ENCODE measurements at regions not wholly inside any gene's neighbourhood (a gene's known extent, or its start where the extent isn't known, plus 50 kb on each side); places are given as distances from the start of the nearest gene placed in this dataset.
A peak's percentile ranks its signal among the peaks of the same experiment; 100 is the strongest.

GRCh38 chr10:30782157-30782536, 152.6 kb upstream of the LYZL2 start:
- no peak for TF ChIP-seq CTCF (IDR thresholded peaks at IDR 0.05; ENCODE audit: insufficient read depth, low read depth, low read length)
- TF ChIP-seq EZH2 (IDR thresholded peaks at IDR 0.05; ENCODE audit: insufficient read depth, low read length): no peak
- Histone ChIP-seq H3K4me3 (ENCODE audit: insufficient read depth, low read depth, low read length) (no peak overlapping the region), H3K9me3 (ENCODE audit: insufficient read depth, low read depth, low read length) (no peaks in the 10 kb centered on the region), H3K36me3 (ENCODE audit: insufficient read depth, low read length) (no peaks in the 10 kb centered on the region), H3K4me1 (ENCODE audit: insufficient read depth, low read length) (peaks cover 33% of the 10 kb centered on the region), H3K27ac (ENCODE audit: low read depth, low read length) (no peak overlapping the region), H2AFZ (ENCODE audit: low read depth, low read length) (no peak overlapping the region), H3K79me2 (ENCODE audit: insufficient read depth, low read length) (no peaks in the 10 kb centered on the region), H4K20me1 (ENCODE audit: insufficient read depth, low read length) (no peaks in the 10 kb centered on the region), H3K27me3 (ENCODE audit: insufficient read depth, low read length) (no peaks in the 10 kb centered on the region), H3K4me2 (ENCODE audit: low read length) (peak overlapping the region; percentile 47), H3K9ac (ENCODE audit: low read length) (no peak overlapping the region)
- Mint-ChIP-seq H3K4me3 (ENCODE audit: unreplicated experiment) (no peak overlapping the region), H3K27me3 (ENCODE audit: low read depth, unreplicated experiment) (peaks cover 14% of the 10 kb centered on the region), H3K4me1 (ENCODE audit: low read depth, unreplicated experiment) (peaks cover 18% of the 10 kb centered on the region), H3K36me3 (ENCODE audit: low read depth, unreplicated experiment) (no peaks in the 10 kb centered on the region), H3K9me3 (ENCODE audit: unreplicated experiment) (peaks cover 1% of the 10 kb centered on the region), H3K27ac (ENCODE audit: unreplicated experiment) (peak overlapping the region; percentile 86)
- DNase-seq (ENCODE audit: low read depth) (no peak), FAIRE-seq (no peak)

GRCh38 chr10:30781670-30782121, 152.1 kb upstream of the LYZL2 start:
- no peak overlapping the region for H2AFZ ChIP-seq (ENCODE audit: low read depth, low read length)

More at GRCh38 chr10:30781670-30782121, 152.1 kb upstream of the LYZL2 start:
- Mint-ChIP-seq H3K27ac (ENCODE audit: unreplicated experiment) (no peak overlapping the region), H3K27me3 (ENCODE audit: low read depth, unreplicated experiment) (peaks cover 14% of the 10 kb centered on the region), H3K36me3 (ENCODE audit: low read depth, unreplicated experiment) (no peaks in the 10 kb centered on the region), H3K4me3 (ENCODE audit: unreplicated experiment) (no peak overlapping the region), H3K4me1 (ENCODE audit: low read depth, unreplicated experiment) (peaks cover 19% of the 10 kb centered on the region), H3K9me3 (ENCODE audit: unreplicated experiment) (peaks cover 4% of the 10 kb centered on the region)
- TF ChIP-seq EZH2 (IDR thresholded peaks at IDR 0.05; ENCODE audit: insufficient read depth, low read length) (no peak), CTCF (IDR thresholded peaks at IDR 0.05; ENCODE audit: insufficient read depth, low read depth, low read length) (no peak)
- H3K27ac ChIP-seq (ENCODE audit: low read depth, low read length): no peak overlapping the region
- H3K4me2 ChIP-seq (ENCODE audit: low read length): no peak overlapping the region
- no peaks in the 10 kb centered on the region for H3K36me3 ChIP-seq (ENCODE audit: insufficient read depth, low read length)
- H3K4me3 ChIP-seq (ENCODE audit: insufficient read depth, low read depth, low read length): no peak overlapping the region
- H3K79me2 ChIP-seq (ENCODE audit: insufficient read depth, low read length): no peaks in the 10 kb centered on the region
- peaks cover 37% of the 10 kb centered on the region for H3K4me1 ChIP-seq (ENCODE audit: insufficient read depth, low read length)
- no peaks in the 10 kb centered on the region for H3K9me3 ChIP-seq (ENCODE audit: insufficient read depth, low read depth, low read length)
- no peak overlapping the region for H3K9ac ChIP-seq (ENCODE audit: low read length)
- DNase-seq (ENCODE audit: low read depth) (no peak), FAIRE-seq (no peak)
- no peaks in the 10 kb centered on the region for H3K27me3 ChIP-seq (ENCODE audit: insufficient read depth, low read length)
- no peaks in the 10 kb centered on the region for H4K20me1 ChIP-seq (ENCODE audit: insufficient read depth, low read length)

Data from astrocyte (in vitro differentiated cells and primary cell).